ENCODE measurements at regions not wholly inside any gene's neighbourhood (a gene's known extent, or its start where the extent isn't known, plus 50 kb on each side); places are given as distances from the start of the nearest gene placed in this dataset.

- TF ChIP-seq CTCF (conservative IDR thresholded peaks at IDR 0.05 in 1 of 2, IDR thresholded peaks at IDR 0.05 in 1 of 2; ENCODE audit: extremely low read depth in 1 of 2, insufficient read depth in 1 of 2, low read depth in 1 of 2, low read length in 2 of 2) (no peak), EZH2 (IDR thresholded peaks at IDR 0.05; ENCODE audit: borderline replicate concordance, low read length) (no peak)
These were observed 126.7 kb upstream of the RAI2 start for GRCh38 chrX:17987783-17988182.
